HCT116 (cell line): ENCODE measurements at regions not wholly inside any gene's neighbourhood (a gene's known extent, or its start where the extent isn't known, plus 50 kb on each side); places are given as distances from the start of the nearest gene placed in this dataset.

Source experiments
- ATAC-seq: fragments of 200-7000 bp; cut with Tn5 transposase; 2 replicates; pipeline ENCODE4 v1.9.1; 2020; ENCODE audit warnings: mild to moderate bottlenecking, moderate library complexity
- BruUV-seq: library from RNA; stranded (reverse); fragments of 400-500 nt; replicated peaks from 2 replicates; lab custom pipeline; 2021; lab: Mats Ljungman, UMichigan
- CTCF ChIA-PET: fragments of 300-600 bp; sonication (Branson Sonifier 250); formaldehyde crosslinking; loops from one replicate; lab custom pipeline; 2021; ENCODE audit warnings: antibody characterized with exemption; lab: Charles Lee
- POLR2A ChIA-PET: fragments of 300-600, 350-600 bp; sonication (Branson Sonifier 250); formaldehyde crosslinking; loops from one replicate; lab custom pipeline; 2021; ENCODE audit warnings: antibody characterized with exemption; lab: Charles Lee
- RAD21 ChIA-PET, 2 experiments: fragments of 300-600 bp; sonication (Branson Sonifier 250); formaldehyde crosslinking; loops; one replicate each; lab custom pipeline; 2023; ENCODE audit warnings: low total read pairs in 2 of 2; ENCODE audit not compliant: uncharacterized antibody in 2 of 2, unreplicated experiment in 2 of 2, low non-redundant PET in 1 of 2; lab: Charles Lee
- DNase-seq: peaks from one replicate; pipeline ENCODE4 v3.0.0-alpha.2; 2010; ENCODE audit warnings: low read depth, low spot score
- H2AFZ ChIP-seq: fragments of 200-600 bp; shearing (Covaris generic), sonication (generic); 2 replicates; pipeline ENCODE4 v1.6.1; 2017; ENCODE audit warnings: low read depth, mixed run types, mixed read lengths, antibody characterized with exemption, low read length; ENCODE audit not compliant: poor library complexity, severe bottlenecking
- H3K27ac ChIP-seq: 2 replicates; pipeline ENCODE4 v1.5.1; 2012; ENCODE audit warnings: low read depth, low read length
- H3K27me3 ChIP-seq: fragments of 200-600 bp; sonication (generic); 2 replicates; pipeline ENCODE4 v1.6.1; 2016; ENCODE audit warnings: mixed run types, low read length, mixed read lengths; ENCODE audit not compliant: insufficient read depth
- H3K36me3 ChIP-seq, 2 experiments: fragments of 200-500 bp in 1 of 2; fragments of 200-600 bp in 1 of 2; sonication (Bioruptor generic) in 1 of 2; sonication (generic) in 1 of 2; 2 replicates each; pipeline versions ENCODE4 v1.5.1 to v1.6.1; 2014 to 2016; ENCODE audit warnings: low read length in 2 of 2, inconsistent platforms in 1 of 2, mixed read lengths in 1 of 2, mixed run types in 1 of 2; ENCODE audit not compliant: insufficient read depth in 2 of 2, control insufficient read depth in 1 of 2
- H3K4me1 ChIP-seq, 2 experiments: fragments of 200-600 bp in 1 of 2; sonication (generic) in 1 of 2; 2 replicates each; pipeline versions ENCODE4 v1.5.1 to v1.6.1; 2012 to 2017; ENCODE audit warnings: low read length in 2 of 2, inconsistent platforms in 1 of 2, mild to moderate bottlenecking in 1 of 2, mixed read lengths in 1 of 2, mixed run types in 1 of 2, moderate library complexity in 1 of 2; ENCODE audit not compliant: insufficient read depth in 2 of 2, control insufficient read depth in 1 of 2
- H3K4me2 ChIP-seq: fragments of 200-600 bp; sonication (generic); 2 replicates; pipeline ENCODE4 v1.6.1; 2017; ENCODE audit warnings: mixed run types, low read length, mixed read lengths
- H3K4me3 ChIP-seq, 2 experiments: fragments of 200-600 bp in 1 of 2; sonication (generic) in 1 of 2; replicated peaks in 1 of 2; 2 replicates each; pipeline ENCODE4 v1.5.1; 2011 to 2016; ENCODE audit warnings: low read length in 2 of 2, control low read depth in 1 of 2, low read depth in 1 of 2, mild to moderate bottlenecking in 1 of 2, mixed read lengths in 1 of 2, mixed run types in 1 of 2
- H3K79me2 ChIP-seq: fragments of 200-600 bp; sonication (generic); 2 replicates; pipeline ENCODE4 v1.6.1; 2017; ENCODE audit warnings: mild to moderate bottlenecking, mixed run types, low read length, moderate library complexity, mixed read lengths; ENCODE audit not compliant: insufficient read depth
- H3K9ac ChIP-seq: fragments of 200-600 bp; sonication (generic); 2 replicates; pipeline ENCODE4 v1.6.1; 2016; ENCODE audit warnings: low read length, mixed read lengths
- H3K9me2 ChIP-seq: fragments of 200-600 bp; sonication (generic), shearing (Covaris generic); 2 replicates; pipeline ENCODE4 v1.6.1; 2017; ENCODE audit warnings: mixed run types, mild to moderate bottlenecking, moderate library complexity; ENCODE audit not compliant: insufficient read depth
- H3K9me3 ChIP-seq, 2 experiments: fragments of 200-500 bp in 1 of 2; fragments of 200-600 bp in 1 of 2; sonication (Bioruptor generic) in 1 of 2; sonication (generic) in 1 of 2; 2 replicates each; pipeline ENCODE4 v1.6.1; 2014 to 2017; ENCODE audit warnings: low read length in 2 of 2, mixed read lengths in 2 of 2, inconsistent platforms in 1 of 2, low read depth in 1 of 2, mild to moderate bottlenecking in 1 of 2, mixed run types in 1 of 2, moderate library complexity in 1 of 2; ENCODE audit not compliant: control insufficient read depth in 1 of 2, insufficient read depth in 1 of 2
- H4K20me1 ChIP-seq: fragments of 200-600 bp; sonication (generic), shearing (Covaris generic); 2 replicates; pipeline ENCODE4 v1.6.1; 2017; ENCODE audit warnings: mixed run types, mild to moderate bottlenecking, moderate library complexity; ENCODE audit not compliant: insufficient read depth
- CEBPB ChIP-seq: IDR thresholded peaks from 2 replicates; pipeline ENCODE4 v1.6.1; 2012; ENCODE audit warnings: low read depth
- CTCF ChIP-seq, 3 experiments: fragments of 200-600 bp in 1 of 3; sonication (generic) in 1 of 3; IDR thresholded peaks in 2 of 3; conservative IDR thresholded peaks in 1 of 3; 2 replicates each; pipeline ENCODE4 v1.5.1; 2012 to 2017; ENCODE audit warnings: low read depth in 2 of 3, low read length in 2 of 3, antibody characterized with exemption in 1 of 3, borderline replicate concordance in 1 of 3, control low read depth in 1 of 3, mild to moderate bottlenecking in 1 of 3, mixed read lengths in 1 of 3, mixed run types in 1 of 3, moderate library complexity in 1 of 3; ENCODE audit not compliant: insufficient read depth in 1 of 3
- EGR1 ChIP-seq: IDR thresholded peaks from 2 replicates; pipeline ENCODE4 v1.6.1; 2012; ENCODE audit warnings: low read depth
- ELF1 ChIP-seq: IDR thresholded peaks from 2 replicates; pipeline ENCODE4 v1.6.1; 2012; ENCODE audit warnings: low read depth, borderline replicate concordance
- FOSL1 ChIP-seq: IDR thresholded peaks from 2 replicates; pipeline ENCODE4 v1.6.1; 2012; ENCODE audit warnings: low read depth
- SRF ChIP-seq: IDR thresholded peaks from 2 replicates; pipeline ENCODE4 v1.6.1; 2012; ENCODE audit warnings: low read depth
- YY1 ChIP-seq: IDR thresholded peaks from 2 replicates; pipeline ENCODE4 v1.6.1; 2011; ENCODE audit warnings: low read length, low read depth, moderate library complexity, mild to moderate bottlenecking; ENCODE audit not compliant: insufficient replicate concordance; ENCODE audit errors: extremely low read depth
- ZFX ChIP-seq: fragments of 450-650 bp; IDR thresholded peaks from 2 replicates; pipeline ENCODE4 v1.6.1; 2017
- intact Hi-C: fragments of 100-400 bp; cut with micrococcal nuclease; formaldehyde crosslinking; loops from 2 replicates; pipeline ENCODE4 v1.10.0; 2022
- TF ChIP-seq, protein P1 (sequence below): IDR thresholded peaks from 2 replicates; pipeline ENCODE4 v1.6.1; 2012; ENCODE audit warnings: low read depth
- TF ChIP-seq, protein P2 (sequence below): IDR thresholded peaks from 2 replicates; pipeline ENCODE4 v1.6.1; 2011; ENCODE audit warnings: mild to moderate bottlenecking, low read length, moderate library complexity; ENCODE audit not compliant: insufficient replicate concordance; ENCODE audit errors: extremely low read depth

DNA sequence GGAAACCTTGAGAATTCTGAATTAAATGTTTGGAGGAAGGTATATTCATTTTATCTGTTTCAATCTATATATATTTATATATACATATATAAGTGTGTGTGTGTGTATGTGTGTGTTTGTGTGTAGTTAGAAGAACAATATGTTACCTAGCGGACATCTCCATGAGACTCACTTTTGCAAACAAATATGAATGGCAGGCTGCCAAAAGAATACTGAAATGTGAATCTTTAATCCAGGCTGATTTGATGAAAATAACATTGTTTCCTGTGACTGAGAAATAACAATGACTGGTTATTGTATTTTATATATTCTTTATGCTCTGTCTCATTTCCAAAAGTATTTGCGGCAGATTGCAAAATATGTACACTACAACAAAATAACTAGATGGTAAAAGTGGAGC lies 255.5 kb upstream of the TGFBR2 start:
- no TSS peak for BruUV-seq
- H3K4me1 ChIP-seq = peaks cover 3 to 22% of the 10 kb centered on the region in 2 experiments; a peak in 1 of 4 replicates
- POLR2A ChIA-PET = no interaction called here

More for the DNA sequence above, 255.5 kb upstream of the TGFBR2 start:
- H4K20me1 ChIP-seq = no peaks in the 10 kb centered on the region
- no peak overlapping the region for H3K27ac ChIP-seq
- no peaks in the 10 kb centered on the region for H3K36me3 ChIP-seq
- no peak overlapping the region for H3K4me3 ChIP-seq
- DNase-seq (no peak), ATAC-seq (no peak)
- no peak for TF ChIP-seq CTCF (IDR thresholded peaks at IDR 0.05 in 2 of 3, conservative IDR thresholded peaks at IDR 0.05 in 1 of 3; ENCODE audit: borderline replicate concordance in 1 of 3, insufficient read depth in 1 of 3, low read depth in 2 of 3, low read length in 2 of 3)
- TF ChIP-seq, protein P1, sequence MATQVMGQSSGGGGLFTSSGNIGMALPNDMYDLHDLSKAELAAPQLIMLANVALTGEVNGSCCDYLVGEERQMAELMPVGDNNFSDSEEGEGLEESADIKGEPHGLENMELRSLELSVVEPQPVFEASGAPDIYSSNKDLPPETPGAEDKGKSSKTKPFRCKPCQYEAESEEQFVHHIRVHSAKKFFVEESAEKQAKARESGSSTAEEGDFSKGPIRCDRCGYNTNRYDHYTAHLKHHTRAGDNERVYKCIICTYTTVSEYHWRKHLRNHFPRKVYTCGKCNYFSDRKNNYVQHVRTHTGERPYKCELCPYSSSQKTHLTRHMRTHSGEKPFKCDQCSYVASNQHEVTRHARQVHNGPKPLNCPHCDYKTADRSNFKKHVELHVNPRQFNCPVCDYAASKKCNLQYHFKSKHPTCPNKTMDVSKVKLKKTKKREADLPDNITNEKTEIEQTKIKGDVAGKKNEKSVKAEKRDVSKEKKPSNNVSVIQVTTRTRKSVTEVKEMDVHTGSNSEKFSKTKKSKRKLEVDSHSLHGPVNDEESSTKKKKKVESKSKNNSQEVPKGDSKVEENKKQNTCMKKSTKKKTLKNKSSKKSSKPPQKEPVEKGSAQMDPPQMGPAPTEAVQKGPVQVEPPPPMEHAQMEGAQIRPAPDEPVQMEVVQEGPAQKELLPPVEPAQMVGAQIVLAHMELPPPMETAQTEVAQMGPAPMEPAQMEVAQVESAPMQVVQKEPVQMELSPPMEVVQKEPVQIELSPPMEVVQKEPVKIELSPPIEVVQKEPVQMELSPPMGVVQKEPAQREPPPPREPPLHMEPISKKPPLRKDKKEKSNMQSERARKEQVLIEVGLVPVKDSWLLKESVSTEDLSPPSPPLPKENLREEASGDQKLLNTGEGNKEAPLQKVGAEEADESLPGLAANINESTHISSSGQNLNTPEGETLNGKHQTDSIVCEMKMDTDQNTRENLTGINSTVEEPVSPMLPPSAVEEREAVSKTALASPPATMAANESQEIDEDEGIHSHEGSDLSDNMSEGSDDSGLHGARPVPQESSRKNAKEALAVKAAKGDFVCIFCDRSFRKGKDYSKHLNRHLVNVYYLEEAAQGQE = no peak
- no peak for TF ChIP-seq CEBPB
- TF ChIP-seq, protein P2, sequence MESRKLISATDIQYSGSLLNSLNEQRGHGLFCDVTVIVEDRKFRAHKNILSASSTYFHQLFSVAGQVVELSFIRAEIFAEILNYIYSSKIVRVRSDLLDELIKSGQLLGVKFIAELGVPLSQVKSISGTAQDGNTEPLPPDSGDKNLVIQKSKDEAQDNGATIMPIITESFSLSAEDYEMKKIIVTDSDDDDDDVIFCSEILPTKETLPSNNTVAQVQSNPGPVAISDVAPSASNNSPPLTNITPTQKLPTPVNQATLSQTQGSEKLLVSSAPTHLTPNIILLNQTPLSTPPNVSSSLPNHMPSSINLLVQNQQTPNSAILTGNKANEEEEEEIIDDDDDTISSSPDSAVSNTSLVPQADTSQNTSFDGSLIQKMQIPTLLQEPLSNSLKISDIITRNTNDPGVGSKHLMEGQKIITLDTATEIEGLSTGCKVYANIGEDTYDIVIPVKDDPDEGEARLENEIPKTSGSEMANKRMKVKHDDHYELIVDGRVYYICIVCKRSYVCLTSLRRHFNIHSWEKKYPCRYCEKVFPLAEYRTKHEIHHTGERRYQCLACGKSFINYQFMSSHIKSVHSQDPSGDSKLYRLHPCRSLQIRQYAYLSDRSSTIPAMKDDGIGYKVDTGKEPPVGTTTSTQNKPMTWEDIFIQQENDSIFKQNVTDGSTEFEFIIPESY = no peak
- no peak for TF ChIP-seq FOSL1
- TF ChIP-seq ELF1 = no peak
- no peak for TF ChIP-seq ZFX
- no peak for TF ChIP-seq EGR1
- no peak for TF ChIP-seq YY1
- no peak for TF ChIP-seq SRF
- no peaks in the 10 kb centered on the region for H3K79me2 ChIP-seq
- RAD21 ChIA-PET = no interaction called here
- H3K27me3 ChIP-seq = no peaks in the 10 kb centered on the region
- no peak overlapping the region for H3K4me2 ChIP-seq
- H3K9me2 ChIP-seq = no peaks in the 10 kb centered on the region
- intact Hi-C loops = no loop called here
- H3K9ac ChIP-seq = no peak overlapping the region
- CTCF ChIA-PET = no interaction called here
- H2AFZ ChIP-seq = no peak overlapping the region
- H3K9me3 ChIP-seq = no peaks in the 10 kb centered on the region
